ENCODE measurements at regions not wholly inside any gene's neighbourhood (a gene's known extent, or its start where the extent isn't known, plus 50 kb on each side); places are given as distances from the start of the nearest gene placed in this dataset.
A peak's percentile ranks its signal among the peaks of the same experiment; 100 is the strongest.

DNA sequence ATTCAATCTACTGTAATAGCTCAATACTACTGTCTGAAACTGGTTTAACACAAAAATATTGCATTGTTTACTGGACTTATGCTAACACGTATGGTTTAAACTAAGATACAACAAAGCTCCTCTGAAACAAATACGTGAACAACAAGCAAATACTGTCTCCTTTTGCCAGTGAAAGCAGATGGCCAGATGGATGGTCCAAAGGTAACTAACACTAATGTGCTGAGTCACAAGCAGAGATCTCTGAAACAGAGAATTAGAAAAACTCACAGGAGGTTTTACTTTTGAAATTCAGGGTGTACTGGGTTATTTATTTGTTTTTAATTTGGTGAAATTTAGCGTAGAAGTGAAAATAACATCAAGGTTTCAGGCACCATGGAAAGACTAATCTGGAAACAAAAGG is 124.3 kb upstream of the SOX4 start:
- no peak for DNase-seq (ENCODE audit: low read depth)

DNA sequence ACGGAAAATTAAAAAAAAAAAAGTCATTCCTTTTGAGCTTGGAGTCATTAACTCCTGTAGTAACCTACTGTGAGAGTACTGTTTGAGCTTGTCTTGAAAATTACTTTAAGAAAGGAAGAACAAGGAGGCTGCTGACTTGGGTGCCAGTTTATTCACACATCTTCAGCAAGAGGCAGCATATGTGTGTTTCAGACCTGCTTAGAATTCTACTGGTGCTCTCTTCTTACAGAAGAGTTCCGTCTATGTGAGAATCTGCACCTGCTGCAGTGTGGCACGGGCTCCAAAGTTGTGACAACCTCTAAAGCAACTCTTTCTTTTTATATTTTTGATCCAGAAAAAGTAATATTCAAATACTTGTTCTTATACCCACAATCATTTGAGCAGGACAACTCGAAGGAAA is 117.4 kb upstream of the SOX4 start:
- no peak for DNase-seq (ENCODE audit: low read depth)

DNA sequence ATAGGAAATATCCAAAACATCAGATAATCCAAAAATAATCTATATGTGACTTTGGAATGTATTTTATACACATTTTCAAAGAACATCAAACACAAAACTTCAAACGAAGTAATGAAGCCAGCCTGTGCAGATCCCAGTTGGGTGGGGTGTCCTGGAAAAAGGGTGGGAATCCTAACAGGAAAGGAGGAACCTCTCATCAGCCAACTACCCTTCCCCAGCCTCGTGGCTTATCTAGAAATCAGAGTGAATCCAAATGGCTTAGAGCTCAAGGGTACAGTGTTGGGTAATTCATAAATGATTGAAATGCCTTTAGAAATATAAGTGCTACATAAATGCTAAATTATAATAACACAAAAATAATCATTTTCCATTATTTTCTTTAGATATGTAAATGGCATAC is 115.1 kb upstream of the SOX4 start:
- DNase-seq (ENCODE audit: low read depth) = no peak

DNA sequence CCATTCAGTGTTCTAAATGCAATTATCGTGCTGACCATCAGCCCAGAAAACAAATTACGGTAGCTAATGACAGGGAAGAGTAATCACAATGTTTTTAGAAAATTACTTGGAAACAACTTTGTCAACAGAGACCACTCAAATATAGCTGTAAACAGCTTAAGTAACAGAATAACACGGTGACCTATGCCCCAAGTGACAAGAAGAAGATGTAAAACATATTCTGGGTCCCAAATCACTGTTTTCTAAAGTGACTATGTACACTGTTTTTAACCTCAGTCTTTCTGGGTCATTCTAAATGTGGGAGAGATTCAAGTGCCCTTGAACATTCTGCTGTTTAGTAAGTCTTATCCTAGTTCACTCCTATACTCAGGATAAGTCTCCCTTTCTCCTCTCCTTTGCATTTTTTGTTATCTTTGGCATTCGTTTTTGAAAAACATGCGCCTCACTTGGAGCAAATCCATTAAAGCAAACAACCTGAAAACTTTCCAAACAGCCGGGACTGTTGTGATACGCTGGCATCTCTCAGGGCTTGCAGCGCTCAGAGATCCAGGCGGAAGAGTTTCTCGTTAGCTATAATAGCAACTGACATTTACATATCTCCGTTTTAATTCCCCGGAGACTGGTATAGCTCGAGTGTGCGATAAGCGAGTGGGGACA is 114.5 kb upstream of the SOX4 start:
- no peak for DNase-seq (ENCODE audit: low read depth)

DNA sequence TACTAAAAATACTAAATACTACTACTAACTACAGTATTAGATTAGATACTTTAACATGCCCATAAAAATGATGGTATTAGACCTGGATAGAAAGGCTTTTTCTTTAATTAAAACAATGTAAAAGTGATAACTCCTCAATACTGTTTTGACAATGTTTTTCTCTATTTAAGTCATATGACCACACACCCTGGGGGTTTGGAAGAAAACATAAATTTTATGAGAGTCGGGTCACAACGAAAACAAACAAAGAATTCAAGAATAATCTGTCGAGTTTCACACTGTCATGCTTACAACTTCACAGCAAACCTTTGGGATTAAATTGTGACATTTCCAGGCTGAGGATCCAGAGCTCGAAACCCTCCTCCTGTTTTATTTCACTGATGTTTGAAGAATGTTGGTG is 107.4 kb upstream of the SOX4 start:
- DNase-seq (ENCODE audit: low read depth) = no peak

DNA sequence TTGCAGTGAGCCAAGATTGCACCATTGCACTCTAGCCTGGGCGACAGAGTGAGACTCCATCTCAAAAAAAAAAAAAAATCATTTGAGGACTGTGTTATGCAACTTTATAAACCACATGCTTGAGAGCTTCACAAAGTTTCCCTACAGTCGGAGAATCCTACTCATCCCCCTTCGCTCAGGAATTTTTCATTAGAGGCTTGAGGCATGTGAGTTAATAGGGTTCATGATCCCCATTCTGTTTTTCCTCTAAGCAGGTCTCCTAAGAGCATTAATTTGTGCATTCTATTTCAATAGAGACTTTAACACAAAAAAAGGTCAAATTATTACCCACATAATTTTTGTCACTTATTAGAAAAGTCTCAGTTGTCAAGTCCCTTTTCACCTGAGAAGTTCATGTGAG is 103.7 kb upstream of the SOX4 start:
- DNase-seq (ENCODE audit: low read depth) = no peak

DNA sequence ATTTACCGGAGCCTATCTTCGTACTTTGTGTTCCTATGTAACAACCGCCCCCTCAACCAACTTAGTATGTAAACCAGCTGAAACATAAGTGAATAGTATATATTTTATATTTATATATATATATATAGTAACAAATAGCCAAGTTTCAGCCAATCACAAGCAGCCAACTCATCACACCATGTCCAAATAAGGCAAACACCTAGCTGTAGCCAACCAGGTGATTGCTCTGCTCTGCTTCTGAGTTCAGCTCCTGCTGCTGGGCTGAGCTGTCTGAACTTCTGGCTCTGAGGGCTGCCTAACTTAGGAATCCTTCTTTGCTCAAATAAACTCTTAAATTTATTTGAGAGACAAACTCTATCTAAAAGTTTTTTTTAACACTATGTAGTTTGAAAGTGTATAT is 101.6 kb upstream of the SOX4 start:
- no peak for DNase-seq (ENCODE audit: low read depth)

DNA sequence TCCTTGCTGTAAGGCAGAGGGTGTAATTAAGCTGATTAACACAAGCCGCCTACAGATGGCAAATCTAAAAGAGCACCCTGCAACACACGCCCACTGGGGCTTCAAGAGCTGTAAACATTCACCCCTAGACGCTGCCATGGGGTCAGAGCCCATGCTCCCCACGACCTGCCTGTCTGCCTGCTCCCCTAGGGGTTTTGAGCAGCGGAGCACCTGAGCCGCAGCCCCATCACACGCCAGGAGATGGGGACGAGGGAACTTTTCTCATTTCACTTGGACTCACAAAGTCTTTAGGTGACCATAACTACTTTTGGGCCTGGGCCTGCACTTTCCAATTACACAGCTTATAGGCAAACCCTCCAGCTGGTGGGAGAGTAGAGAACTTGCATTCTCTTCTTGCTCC is 99.0 kb upstream of the SOX4 start:
- DNase-seq (ENCODE audit: low read depth) = no peak

DNA sequence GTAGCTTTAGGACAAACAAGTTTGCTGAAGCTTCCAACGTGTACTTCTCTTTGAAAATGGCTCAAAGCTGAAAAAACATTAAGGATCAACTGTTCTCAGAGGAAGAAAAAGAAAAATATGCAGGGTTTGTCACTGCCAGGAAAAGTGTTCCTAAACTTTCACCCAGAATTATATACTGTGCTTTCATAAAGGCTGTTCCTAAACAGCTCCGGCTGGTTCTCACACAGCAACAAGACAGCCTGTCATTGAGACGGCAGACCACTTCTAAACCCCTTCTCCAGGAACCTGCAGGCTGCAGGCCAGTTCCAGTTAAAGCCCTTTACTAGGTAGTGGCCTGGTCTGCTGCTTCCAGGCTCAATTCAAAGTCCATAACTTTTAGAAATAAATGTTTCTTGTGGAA is 97.4 kb upstream of the SOX4 start:
- DNase-seq (ENCODE audit: low read depth) = no peak

DNA sequence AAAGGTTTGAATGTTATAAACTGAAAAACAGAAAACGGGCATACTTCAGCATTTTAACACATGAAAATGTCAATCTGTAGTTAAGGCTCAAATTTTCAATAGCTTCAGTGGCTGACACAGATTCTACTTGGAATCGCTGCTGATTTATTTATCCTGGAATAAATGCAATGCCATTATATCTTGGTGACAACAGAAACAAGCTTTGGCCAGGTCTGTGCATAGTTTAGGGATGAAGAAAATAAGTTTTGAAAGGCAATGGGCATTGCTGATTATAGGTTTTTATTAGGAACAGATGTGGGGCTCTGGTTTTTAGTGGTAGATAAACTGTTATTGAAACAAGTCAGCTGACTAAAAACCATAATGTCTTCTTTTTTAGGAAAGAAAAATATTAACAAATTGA is 96.8 kb upstream of the SOX4 start:
- DNase-seq (ENCODE audit: low read depth) = peak; percentile 13

DNA sequence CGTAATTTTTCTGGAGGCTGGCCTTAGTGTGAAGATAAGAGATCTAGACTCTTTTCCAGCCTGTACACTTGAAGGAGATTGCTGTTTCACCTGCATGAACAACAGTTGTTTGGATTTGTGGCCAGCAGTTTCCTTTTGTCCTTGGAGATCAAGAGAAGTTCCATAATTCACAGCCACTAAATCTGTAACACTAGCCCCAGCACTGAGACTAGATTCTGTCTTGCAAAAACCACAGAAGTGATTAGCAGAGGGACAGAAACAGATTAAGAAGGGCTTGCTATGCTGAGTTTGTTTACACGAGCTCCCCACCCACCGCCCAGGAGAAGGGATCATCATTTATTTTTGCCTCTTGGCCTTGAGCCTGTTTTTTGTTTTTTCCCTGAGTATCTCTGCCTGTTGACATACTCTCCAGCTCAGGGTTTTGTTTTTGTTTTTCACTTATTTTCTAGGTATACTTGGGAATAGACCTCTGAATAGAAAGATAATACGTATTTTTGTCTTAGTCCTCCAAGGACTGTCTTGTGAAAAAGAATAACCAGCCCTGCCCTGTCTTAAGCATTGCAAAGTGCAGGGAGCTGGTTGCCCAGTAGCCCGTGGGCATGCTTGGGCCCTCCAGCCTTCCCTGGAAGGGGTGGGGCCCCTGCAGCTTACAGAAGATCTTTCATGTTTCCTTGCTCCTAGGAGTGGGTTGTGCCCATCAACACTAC is 93.1 kb upstream of the SOX4 start:
- DNase-seq (ENCODE audit: low read depth) = no peak

DNA sequence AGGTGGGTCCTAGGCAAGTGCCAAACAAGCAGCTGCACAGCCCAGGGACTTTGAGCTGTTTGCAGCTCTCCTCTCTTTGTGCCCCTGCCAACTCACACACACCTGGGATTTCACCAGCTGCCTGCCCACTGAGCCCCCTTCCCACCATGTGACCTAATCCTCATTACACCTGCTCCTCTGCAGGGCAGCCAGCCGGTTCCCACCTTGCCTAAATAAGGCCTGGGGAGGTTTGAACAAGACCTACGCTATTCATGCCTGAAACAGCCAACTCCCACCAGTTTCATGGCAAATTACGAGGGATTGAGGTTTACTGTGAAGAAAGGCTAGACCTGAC is 92.6 kb upstream of the SOX4 start:
- no peak for DNase-seq (ENCODE audit: low read depth)

DNA sequence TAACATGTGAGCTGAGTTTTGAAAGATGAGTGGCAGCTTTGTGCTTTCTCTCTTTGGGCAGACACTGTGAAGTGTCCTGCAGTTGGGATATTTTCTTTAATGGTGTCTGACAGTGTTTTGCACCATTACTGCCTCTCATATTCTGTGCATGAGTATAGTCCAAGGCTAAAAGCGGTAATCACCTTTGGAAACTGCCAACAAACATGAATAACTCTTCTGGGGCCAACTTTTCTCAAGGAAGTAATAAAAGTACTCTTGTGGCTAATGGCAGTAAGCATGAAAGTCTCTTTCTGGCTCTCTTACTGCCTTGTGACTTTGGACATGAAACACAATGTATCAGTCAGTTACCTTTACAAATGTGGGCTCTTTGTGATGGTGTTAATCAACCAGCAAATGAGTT is 91.7 kb upstream of the SOX4 start:
- no peak for DNase-seq (ENCODE audit: low read depth)

DNA sequence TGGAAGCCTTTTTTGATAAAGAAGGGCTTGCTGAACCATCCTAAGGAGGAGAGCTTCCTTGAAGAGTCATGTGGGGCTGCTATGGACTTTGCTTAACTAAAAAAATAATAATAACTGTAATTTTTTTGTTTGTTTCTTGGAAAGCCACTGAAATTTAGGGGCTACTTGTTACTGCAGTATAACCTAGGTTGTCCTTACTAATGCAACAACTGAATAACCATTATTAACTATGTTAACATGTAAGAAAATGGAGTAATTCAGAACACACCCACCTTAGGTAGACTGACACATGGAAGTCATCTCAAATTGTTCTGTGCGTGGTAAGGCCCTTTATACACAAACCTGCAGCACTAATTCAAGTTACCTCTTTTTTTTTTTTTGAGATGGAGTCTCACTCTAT is 90.9 kb upstream of the SOX4 start:
- DNase-seq (ENCODE audit: low read depth) = no peak

DNA sequence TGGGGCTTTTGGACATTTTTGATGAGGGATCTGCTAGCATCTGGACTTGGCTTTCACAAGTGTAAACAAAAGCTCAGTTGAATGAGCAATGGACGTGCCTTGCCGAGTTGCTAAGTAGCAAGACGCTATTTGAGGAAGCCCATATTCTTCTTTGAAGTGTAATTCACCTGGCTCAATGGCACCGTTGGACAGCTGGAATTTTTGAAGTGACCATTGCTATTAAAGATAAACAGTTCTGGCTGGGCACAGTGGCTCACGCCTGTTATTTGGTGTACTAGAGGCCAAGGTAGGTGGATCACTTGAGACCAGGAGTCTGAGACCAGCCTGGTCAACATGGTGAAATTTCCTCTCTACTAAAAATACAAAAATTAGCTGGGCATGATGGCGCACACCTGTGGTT is 88.8 kb upstream of the SOX4 start:
- DNase-seq (ENCODE audit: low read depth) = no peak

DNA sequence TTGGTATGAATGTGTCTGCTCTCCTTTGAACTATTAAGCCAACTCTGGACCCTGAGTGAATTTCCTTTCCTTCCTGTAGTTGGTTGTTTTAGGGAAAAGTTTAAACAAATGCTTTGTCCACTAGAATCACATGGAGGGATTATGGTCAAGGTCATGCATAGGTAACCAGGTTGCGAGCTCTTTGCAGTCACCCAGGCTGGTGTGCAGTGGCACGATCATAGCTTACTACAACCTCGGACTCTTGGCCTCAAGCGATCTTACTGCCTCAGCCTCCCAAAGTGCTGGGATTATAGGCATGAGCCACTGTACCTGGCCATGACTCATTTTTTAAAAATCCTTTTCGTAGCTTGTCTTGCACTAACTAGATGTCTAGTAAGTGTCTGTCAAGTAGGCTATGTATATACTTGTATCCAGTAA is 88.0 kb upstream of the SOX4 start:
- no peak for DNase-seq (ENCODE audit: low read depth)

DNA sequence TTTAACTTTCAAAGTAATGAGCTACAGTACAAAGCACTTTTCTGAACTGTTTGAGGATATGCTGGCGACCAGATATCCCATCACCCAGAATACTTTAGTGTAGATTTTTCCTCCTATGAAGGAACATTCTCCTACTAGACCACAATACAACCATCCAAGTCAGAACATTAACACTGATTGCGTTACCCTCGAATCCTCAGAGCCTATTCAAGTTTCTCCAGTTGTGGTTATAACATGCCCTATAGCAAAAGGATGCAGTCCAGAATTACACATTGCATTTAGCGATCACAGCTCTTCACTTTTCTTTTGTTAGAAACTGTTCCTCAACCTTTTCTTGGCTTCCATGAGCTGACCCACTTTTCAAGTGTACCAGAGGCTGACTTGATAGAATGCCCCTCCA is 87.4 kb upstream of the SOX4 start:
- no peak for DNase-seq (ENCODE audit: low read depth)

DNA sequence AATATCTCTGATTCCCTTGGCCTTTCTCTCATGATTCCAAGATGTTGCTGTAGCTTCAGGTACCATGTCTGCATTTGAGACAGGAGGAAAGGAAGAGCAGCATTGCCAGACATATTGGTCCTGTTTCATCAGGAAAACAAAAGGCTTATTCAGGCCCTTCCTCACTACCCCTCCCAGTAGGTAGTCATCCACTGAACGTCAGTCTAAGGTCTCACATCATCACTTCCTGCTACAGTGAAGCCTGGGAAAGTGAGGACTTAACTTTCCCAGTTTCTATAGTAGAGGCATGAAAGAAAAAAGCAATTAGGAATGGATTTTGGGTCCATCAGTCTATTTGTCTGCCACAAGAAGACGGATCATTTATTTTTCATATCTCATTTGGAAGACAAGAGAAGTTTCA is 85.7 kb upstream of the SOX4 start:
- no peak for DNase-seq (ENCODE audit: low read depth)

DNA sequence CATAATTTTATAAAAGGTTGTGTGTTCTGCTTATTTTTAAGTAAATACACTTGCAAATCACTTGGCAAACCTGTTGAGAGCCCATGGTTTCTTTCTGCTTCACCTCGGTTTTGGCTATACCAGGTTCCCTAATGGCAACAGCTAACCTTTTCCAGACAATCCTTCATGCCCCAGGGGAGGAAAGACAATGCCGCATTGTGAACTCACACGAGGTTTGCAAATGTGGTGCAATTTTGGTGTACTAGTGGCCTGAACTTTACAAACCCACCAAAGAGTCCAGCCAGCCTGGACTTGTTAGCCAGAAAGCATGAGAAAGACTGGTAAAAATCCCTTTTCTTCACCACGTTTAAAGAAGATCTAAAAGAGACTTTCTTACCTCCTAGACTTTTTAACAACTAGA is 84.8 kb upstream of the SOX4 start:
- DNase-seq (ENCODE audit: low read depth) = no peak

DNA sequence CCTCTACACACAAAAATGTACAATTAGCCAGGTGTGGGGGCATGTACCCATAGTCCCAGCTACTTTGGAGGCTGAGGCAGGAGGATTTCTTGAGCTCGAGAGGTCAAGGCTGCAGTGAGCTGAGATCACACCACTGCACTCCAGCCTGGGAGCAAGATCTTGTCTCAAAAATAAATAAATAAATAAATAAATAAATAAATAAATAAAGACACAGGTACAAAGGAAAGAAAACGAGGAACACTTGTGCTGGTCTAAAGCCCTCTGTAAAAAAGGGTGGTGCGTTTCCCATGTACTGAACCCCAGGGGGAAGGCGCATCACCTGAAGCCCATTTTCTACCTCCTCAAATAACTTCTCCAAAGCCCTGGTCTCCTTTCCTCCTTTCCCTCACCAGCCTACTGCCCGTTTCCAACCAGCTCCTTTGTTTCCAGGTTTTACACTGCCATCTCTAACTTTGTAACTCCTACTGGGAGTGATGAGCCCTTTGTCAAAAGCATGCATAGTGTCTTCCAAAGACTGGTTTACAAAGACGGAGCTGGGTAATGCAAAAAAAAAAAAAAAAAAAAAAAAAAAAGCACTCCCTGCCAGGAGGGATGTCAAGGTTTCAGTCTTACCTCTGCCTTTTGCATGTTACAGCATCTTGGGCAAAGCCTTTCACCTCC is 81.5 kb upstream of the SOX4 start:
- DNase-seq (ENCODE audit: low read depth) = no peak

DNA sequence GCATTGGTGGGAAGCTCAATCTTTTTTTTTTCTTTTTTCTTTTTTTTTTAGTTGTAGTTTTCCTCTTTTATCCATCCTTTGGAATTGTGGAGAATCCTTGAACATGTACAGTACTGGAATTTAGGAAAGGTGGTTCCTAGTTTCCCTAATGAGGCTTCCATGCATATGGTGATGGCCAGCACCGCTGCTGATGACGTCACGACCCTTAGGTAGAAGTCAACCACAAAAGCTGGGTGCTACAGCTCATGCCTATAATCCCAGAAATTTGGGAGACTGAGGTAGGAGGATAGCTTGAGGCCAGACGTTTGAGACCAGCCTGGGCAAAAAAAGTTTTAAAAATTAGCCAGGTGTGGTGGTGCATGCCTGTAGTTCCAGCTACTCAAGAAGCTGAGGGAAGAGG is 79.3 kb upstream of the SOX4 start:
- no peak for DNase-seq (ENCODE audit: low read depth)

DNA sequence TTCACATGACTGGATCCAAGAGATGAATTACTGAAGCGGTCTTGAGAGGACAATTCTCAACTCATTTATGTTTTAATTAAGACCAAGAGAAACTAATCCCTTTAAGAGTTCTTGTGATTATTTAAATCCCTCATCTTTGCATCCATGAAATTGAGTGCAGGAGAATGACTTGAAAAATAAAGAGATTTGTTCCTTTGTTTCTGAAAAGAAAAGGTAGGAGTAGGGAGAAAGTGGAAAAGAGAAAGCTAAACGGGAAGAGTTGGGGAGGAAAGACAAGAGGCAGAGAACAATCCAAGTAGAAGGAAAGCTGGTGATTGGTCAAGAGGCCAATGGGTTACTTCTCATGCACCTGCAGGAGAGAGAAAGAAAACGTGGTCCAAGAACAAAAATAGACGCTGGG is 75.2 kb upstream of the SOX4 start:
- no peak for DNase-seq (ENCODE audit: low read depth)

DNA sequence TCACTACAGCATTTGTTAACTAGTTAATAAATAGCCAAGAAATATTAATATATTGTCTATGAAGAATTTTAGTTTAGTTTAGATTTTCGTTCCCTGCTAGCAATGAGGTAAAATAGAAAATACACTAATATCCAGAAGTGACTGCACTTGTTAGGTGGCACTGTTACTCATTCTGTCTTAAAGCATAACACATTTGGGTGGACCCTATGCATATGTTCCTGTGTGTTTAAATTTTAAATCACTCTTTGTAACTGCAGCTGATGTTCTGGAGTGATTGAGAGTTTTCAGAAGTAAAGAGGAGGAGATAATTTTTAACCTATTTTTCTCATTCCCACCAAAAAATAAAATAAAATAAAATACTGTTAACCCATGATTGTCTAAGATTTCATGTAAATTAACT is 73.9 kb upstream of the SOX4 start:
- no peak for DNase-seq (ENCODE audit: low read depth)

DNA sequence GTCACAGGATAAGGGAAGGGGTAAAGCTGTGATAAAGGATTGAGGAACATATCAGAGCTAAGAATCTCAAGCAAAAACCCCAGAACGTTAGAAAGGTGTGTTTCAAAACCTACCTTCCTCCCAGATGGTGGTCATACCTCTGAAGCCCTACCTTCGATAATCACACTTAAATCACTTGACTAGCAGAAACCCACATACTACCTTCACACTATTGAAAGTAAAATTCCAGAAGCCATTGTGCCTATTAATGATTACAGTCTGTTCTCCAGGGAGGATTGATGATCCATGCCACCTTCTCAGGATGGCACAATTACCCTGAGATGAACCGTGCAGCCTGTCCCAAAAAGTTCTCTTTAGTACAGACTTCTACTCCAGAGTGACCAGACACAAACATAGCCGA is 72.3 kb upstream of the SOX4 start:
- DNase-seq (ENCODE audit: low read depth) = no peak
